HG02623 (cell line): ENCODE measurements at regions not wholly inside any gene's neighbourhood (a gene's known extent, or its start where the extent isn't known, plus 50 kb on each side); places are given as distances from the start of the nearest gene placed in this dataset.

Experiments
- ATAC-seq: cut with Tn5 transposase; IDR thresholded peaks from one replicate; pipeline ENCODE4 v1.9.1; 2021; ENCODE audit warnings: moderate library complexity; ENCODE audit not compliant: unreplicated experiment

GRCh38 chr18:78899241-78899640 lies 80.4 kb upstream of the SALL3 start:
- no peak for ATAC-seq

- ATAC-seq, result no peak
Measured at GRCh38 chr18:78900938-78901909, 78.4 kb upstream of the SALL3 start.

- no peak for ATAC-seq
Measured at GRCh38 chr18:78901923-78902794, 77.5 kb upstream of the SALL3 start.

GRCh38 chr18:78902795-78903435 lies 76.7 kb upstream of the SALL3 start:
- no peak for ATAC-seq

DNA sequence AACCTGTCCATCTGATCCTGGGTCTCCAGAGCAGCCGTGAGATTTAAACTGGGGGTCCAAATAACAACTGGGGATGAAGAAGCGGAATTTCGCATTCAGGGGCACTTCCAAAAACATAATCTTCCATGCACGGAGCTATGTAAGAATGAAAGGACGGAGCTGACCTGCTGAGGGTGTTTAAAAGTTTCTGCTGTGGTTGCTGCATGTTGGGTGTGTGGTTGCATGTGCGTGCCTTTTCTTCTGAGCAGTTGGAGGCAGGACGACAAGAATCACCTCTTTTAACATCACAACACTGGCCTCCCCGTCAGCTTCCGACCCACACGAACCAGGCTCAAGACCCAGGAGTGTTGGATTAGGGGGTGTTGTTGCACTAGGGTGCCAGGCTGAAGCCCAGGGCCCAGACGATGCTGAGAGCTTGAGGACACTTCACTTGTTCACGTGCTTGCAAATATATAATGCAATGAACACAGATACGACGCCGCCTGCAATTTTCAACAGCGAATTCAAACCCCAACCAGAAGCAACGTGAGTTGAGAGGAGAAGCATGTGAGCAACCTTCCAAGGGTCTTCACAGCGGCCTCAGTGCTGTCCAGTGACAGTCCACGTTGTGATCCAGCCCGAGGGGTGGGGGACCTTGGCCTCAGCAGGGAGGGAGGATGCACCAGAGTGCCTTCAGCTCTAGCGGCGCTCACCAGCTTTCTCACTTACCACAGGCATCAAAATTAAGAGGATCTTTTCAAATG lies 76.0 kb upstream of the SALL3 start:
- ATAC-seq, result no peak

- ATAC-seq, result no peak
Measured at GRCh38 chr18:78904179-78904531, 75.5 kb upstream of the SALL3 start.

DNA sequence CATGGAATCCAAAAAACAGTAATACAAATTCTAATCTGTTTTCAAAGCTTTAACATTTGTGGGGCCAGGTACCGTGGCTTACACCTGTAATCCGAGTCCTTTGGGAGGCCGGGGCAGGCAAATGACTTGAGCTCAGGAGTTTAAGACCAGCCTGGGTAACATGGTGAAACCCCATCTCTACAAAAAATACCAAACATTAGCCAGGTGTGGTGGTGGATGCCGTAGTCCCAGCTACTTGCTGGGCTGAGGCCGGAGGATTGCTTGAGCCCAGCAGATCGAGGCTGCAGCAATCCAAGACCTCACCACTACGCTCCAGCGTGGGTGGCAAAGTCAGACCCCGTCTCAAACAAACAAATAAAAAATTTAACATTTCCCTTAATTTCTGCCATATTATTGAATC lies 74.3 kb upstream of the SALL3 start:
- no peak for ATAC-seq

DNA sequence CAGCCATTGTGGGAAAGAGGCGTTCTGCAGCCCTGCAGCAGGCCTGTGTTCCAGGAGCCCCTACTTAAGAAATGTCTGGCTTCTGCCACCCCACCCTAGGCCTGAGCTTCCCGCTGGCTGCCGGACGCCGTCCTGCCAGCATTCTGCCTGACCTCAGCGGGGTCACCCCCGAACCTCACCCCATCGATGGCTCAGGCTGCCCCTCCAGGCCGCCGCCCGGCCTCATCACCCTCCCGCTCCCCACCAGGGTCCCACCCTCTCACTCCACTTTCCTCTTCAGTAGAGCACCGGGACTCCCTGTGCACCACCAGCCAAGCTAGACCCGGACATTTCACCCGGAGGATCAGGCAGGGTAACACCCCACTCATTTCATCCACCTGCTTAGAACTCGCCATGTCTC lies 73.6 kb upstream of the SALL3 start:
- ATAC-seq, result no peak

DNA sequence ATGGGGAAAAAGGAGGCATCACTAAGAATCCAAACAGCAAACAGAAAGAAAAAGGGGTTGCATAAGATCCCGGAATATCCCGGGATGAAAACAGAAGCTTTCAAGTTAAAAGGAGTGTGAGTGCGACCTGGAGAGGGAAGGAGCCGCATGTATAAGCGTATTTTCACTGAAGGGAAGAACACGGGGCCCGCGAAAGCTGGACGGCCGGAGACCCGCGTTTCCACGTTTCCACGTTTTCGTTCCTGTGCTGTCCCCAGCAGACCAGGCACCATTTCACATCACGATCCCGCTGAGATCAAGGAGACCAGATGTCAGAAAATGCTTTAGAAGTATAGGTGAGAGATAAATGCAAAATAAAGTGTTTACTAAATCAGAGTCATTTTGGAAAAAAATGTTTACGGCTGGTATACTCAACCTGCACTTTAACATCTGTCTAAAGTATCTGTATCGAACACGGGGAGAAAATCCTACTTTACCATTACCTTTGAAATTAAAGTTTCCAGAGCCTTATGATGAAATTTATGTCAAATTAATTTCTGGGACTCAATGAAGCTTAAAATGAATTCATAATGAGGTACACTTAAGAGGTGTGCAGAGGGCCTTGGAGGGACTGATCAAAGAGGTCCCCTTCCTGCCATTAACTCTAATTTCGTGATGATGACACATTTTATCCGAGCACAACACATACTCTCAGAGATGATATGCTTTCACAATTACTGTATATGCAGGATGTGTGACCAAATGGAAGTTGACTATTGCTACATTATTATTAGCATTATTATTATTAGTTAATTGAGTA lies 71.0 kb upstream of the SALL3 start:
- ATAC-seq, result no peak

DNA sequence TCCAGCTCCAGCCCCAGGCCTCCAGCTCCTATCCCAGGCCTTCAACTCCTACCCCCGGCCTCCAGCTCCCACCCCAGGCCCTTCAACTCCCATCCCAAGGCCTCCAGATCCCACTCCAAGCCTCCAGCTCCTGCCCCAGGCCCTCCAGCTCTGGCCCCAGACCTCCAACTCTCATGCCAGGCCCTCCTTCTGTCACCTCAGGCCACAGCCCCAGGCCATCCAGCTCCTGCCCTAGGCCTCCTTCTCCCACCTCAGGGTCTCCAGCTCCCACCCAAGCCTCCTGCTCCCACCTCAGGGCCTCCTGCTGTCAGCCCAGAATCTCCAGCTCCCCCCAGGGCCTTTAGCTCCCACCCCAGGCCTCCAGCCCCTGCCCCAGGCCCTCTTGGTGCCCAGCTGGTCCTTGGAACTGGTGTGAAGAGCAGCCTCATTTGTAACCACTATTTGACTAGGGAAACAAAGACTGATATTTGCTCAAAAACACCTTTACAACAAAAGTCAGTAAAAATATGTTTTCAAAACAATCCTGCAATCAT lies 67.8 kb upstream of the SALL3 start:
- no peak for ATAC-seq

GRCh38 chr18:78912336-78912735 lies 67.3 kb upstream of the SALL3 start:
- no peak for ATAC-seq

- ATAC-seq, result no peak
Measured at GRCh38 chr18:78912844-78913243, 66.8 kb upstream of the SALL3 start.

DNA sequence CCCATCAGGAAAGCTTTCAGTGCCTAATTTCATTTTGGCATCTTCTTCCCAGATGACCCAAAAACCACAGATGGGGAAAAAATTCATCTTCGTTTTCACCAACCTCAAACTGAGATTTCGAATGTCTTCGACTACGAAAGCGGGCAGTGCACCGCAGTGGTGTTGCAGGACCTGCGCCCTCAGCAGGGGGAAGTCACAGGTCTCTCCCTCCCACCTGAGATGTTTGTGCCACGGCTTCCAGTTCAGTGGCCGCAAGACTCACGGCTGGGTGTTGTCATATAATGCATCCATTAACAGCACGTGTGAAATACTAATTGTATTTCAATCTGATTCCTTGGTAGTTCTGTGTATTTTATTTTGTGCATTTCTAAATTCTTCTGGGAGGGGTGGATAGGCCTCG lies 66.2 kb upstream of the SALL3 start:
- ATAC-seq, result no peak

- ATAC-seq, result no peak
Measured at GRCh38 chr18:78913830-78914231, 65.8 kb upstream of the SALL3 start.

GRCh38 chr18:78914249-78914935 lies 65.2 kb upstream of the SALL3 start:
- no peak for ATAC-seq

DNA sequence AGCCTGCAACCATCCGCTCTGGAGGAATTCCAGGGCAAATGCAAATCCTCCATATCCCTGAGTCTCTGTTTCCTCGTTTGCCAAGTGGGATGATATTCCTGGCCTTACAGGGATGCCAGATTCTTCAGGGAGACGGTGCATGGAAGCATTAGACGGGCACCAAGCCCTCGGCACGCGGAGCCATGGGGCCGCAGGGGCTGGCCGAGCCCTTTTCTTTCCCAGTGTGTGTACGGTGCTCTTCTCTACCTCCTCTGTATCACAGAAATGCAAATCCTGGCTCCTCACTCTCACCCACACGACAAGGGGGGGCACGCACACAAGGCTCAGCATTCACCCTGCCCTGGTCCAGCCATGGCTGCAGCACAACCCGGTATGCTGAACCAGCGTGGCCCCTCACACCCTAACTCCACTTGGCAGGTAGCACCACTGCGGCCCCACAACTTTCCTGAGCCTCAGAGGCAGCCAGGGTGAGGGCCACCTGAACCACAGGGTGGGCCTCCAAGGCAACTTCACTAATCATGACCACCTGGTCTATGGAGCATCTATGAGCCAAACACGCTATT lies 64.1 kb upstream of the SALL3 start:
- ATAC-seq, result no peak

DNA sequence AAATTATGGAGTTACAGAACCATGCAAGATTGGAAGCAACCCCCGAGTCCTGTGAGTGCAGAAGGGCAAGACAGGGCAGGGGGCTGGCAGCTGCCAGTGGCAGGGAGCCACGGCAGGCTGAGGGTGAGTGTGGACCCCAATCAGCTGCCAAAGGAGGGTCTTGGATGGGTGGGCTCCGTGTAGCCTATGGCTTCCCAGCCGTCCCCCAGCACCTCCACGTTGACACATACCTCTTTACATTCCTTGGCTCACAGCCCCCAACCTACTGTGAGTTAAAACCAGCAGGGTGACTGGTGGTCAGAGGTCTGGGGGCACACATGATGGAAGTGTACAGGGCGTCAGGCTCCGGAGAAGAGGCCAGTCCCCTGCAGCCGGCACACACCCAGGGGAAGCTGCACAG lies 60.9 kb upstream of the SALL3 start:
- ATAC-seq, result no peak

DNA sequence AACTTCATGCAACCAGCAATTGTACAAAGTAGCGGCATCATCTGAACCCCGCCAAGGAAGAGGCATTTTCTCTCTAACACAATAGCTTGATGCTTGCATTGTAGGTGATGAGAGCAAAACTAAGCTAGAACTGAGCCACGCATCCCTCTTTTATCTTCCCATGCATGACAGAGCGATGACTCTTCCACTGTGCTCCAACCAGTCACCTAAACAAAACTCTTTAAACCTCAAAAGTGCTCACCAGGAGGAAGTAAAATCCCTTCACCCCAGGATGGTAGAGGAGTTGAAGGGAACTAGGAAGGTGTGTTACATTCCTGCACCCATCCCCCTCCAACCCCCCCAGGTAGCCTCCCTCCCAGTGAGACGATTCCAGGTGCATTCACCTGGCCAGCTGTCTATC lies 59.7 kb upstream of the SALL3 start:
- ATAC-seq, result no peak
